ENCODE measurements at regions not wholly inside any gene's neighbourhood (a gene's known extent, or its start where the extent isn't known, plus 50 kb on each side); places are given as distances from the start of the nearest gene placed in this dataset.

- no peak for DNase-seq (ENCODE audit: extremely low read depth in 1 of 4, low spot score in 3 of 4)
- H2AFZ ChIP-seq (ENCODE audit: low read depth, low read length), result no peak overlapping the region
- no peak overlapping the region for H3K4me2 ChIP-seq (ENCODE audit: insufficient read depth, low read length)
- no peaks in the 10 kb centered on the region for H3K9me1 ChIP-seq (ENCODE audit: control insufficient read depth, insufficient read depth, low read length)
- H4K20me1 ChIP-seq (replicated peaks; ENCODE audit: control insufficient read depth, insufficient read depth, low read length), result no peaks in the 10 kb centered on the region
- FAIRE-seq, result no peak
- H3K27me3 ChIP-seq (ENCODE audit: control insufficient read depth in 2 of 2, insufficient read depth in 2 of 2, low read length in 2 of 2), result no peaks in the 10 kb centered on the region
- ChIA-PET CTCF (ENCODE audit: low intra/inter-chr PET ratio) (no interaction called here), POLR2A (no interaction called here)
- no peaks in the 10 kb centered on the region for H3K79me2 ChIP-seq (ENCODE audit: control insufficient read depth, insufficient read depth, low read length)
- in situ Hi-C loops (cut with MboI) (no loop called here), intact Hi-C loops (cut with micrococcal nuclease) (no loop called here)
- 0 out of 2 replicates have a peak, but pooled peaks cover 4% of the 10 kb centered on the region for H3K9me3 ChIP-seq (replicated peaks; ENCODE audit: control insufficient read depth, insufficient read depth, low read depth, low read length)
- no peak overlapping the region for H3K9ac ChIP-seq (ENCODE audit: insufficient read depth in 1 of 2, low read depth in 2 of 2, low read length in 2 of 2)
- no peaks in the 10 kb centered on the region for H3K36me3 ChIP-seq (ENCODE audit: control insufficient read depth, insufficient read depth, low read length)
- no peak overlapping the region for H3K27ac ChIP-seq (ENCODE audit: extremely low read depth, low read depth, low read length)
- ATAC-seq, result no peak
- no TSS peak for BruUV-seq (replicated peaks)
- H3K4me1 ChIP-seq (replicated peaks in 1 of 2; ENCODE audit: control insufficient read depth in 2 of 2, insufficient read depth in 2 of 2, low read length in 2 of 2), result no peaks in the 10 kb centered on the region
- H3K4me3 ChIP-seq, result no peak overlapping the region
- TF ChIP-seq ELF4 (CRISPR knock-in tag; IDR thresholded peaks at IDR 0.05) (no peak), U2AF1 (optimal IDR thresholded peaks at IDR 0.05; ENCODE audit: low read depth, low read length) (no peak), KAT7 (CRISPR knock-in tag; IDR thresholded peaks at IDR 0.05; ENCODE audit: borderline replicate concordance) (no peak), ZNF212 (CRISPR knock-in tag; IDR thresholded peaks at IDR 0.05) (no peak), ZNF175 (CRISPR knock-in tag; IDR thresholded peaks at IDR 0.05; ENCODE audit: low read depth) (no peak), RREB1 (CRISPR knock-in tag; IDR thresholded peaks at IDR 0.05) (no peak), KDM1A (IDR thresholded peaks at IDR 0.05) (no peak), YY1 (IDR thresholded peaks at IDR 0.05; ENCODE audit: borderline replicate concordance in 1 of 3, control insufficient read depth in 1 of 3, extremely low read depth in 1 of 3, insufficient read depth in 3 of 3, insufficient read length in 1 of 3, insufficient replicate concordance in 2 of 3, low read depth in 1 of 3, low read length in 2 of 3) (no peak), ZNF318 (IDR thresholded peaks at IDR 0.05; ENCODE audit: borderline replicate concordance in 1 of 2, low read depth in 1 of 2) (no peak)
Observed at GRCh38 chr7:115359955-115360354, 438.1 kb downstream of the MDFIC start.
